Osteoblast (primary cell): ENCODE measurements at regions not wholly inside any gene's neighbourhood (a gene's known extent, or its start where the extent isn't known, plus 50 kb on each side); places are given as distances from the start of the nearest gene placed in this dataset.

Experiments used
- DNase-seq: peaks from one replicate; pipeline ENCODE4 v3.0.0; 2011; ENCODE audit warnings: low spot score, mixed read lengths; ENCODE audit not compliant: insufficient read length; ENCODE audit errors: missing footprints
- H2AFZ ChIP-seq: 2 replicates; pipeline ENCODE4 v1.6.0; 2011; ENCODE audit warnings: mild to moderate bottlenecking, low read length
- H3K27ac ChIP-seq: 2 replicates; pipeline ENCODE4 v1.5.1; 2011; ENCODE audit warnings: mild to moderate bottlenecking, low read depth, low read length, moderate library complexity
- H3K27me3 ChIP-seq: 2 replicates; pipeline ENCODE4 v1.6.0; 2012; ENCODE audit warnings: mild to moderate bottlenecking, control low read depth, inconsistent platforms, low read length, moderate library complexity; ENCODE audit not compliant: insufficient read depth
- H3K36me3 ChIP-seq: 2 replicates; pipeline ENCODE4 v1.5.1; 2011; ENCODE audit warnings: mild to moderate bottlenecking, low read length, control low read depth, moderate library complexity; ENCODE audit not compliant: insufficient read depth
- H3K4me1 ChIP-seq: 2 replicates; pipeline ENCODE4 v1.5.1; 2011; ENCODE audit warnings: mild to moderate bottlenecking, low read length, control low read depth, moderate library complexity; ENCODE audit not compliant: insufficient read depth
- H3K4me2 ChIP-seq: 2 replicates; pipeline ENCODE4 v1.6.0; 2011; ENCODE audit warnings: mild to moderate bottlenecking, low read length; ENCODE audit not compliant: insufficient read depth
- H3K4me3 ChIP-seq: fragments of 200-600 bp; sonication (generic); 3 replicates; pipeline ENCODE4 v1.5.1; 2012; ENCODE audit warnings: mild to moderate bottlenecking, low read length, inconsistent platforms; ENCODE audit not compliant: insufficient read depth
- H3K79me2 ChIP-seq: 2 replicates; pipeline ENCODE4 v1.6.0; 2012; ENCODE audit warnings: mild to moderate bottlenecking, low read length, control low read depth, inconsistent platforms; ENCODE audit not compliant: insufficient read depth
- H3K9me3 ChIP-seq: 2 replicates; pipeline ENCODE4 v1.5.1; 2011; ENCODE audit warnings: low read depth, low read length, control low read depth
- H4K20me1 ChIP-seq: 2 replicates; pipeline ENCODE4 v1.6.0; 2012; ENCODE audit warnings: mild to moderate bottlenecking, low read length, control low read depth; ENCODE audit not compliant: insufficient read depth
- CTCF ChIP-seq: IDR thresholded peaks from 2 replicates; pipeline ENCODE4 v1.5.1; 2011; ENCODE audit warnings: mild to moderate bottlenecking, low read depth, low read length, moderate library complexity; ENCODE audit errors: extremely low read depth

DNA sequence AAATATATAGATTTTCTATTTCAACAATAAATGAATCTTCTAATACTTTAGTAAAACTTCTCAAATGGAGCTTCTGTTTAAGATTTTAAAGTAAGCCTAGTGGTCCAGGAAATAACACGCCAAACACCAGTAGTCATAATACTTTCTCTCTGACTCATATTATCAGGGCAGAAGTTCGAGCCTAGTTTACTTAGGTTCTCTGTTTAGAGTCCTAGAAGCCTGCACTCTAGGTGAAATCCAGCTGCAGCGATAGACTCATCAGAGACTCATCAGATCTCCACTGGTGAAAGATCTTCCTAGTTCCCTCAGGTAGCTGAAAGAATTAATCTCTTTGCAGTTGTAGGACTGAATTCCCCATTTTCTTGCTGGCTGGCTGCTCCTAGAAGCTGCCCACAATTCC is 552.5 kb upstream of the ROBO2 start:
- Histone ChIP-seq H3K27me3 (no peaks in the 10 kb centered on the region), H4K20me1 (no peaks in the 10 kb centered on the region), H3K9me3 (no peaks in the 10 kb centered on the region), H3K4me1 (no peaks in the 10 kb centered on the region), H2AFZ (no peak overlapping the region), H3K27ac (no peak overlapping the region), H3K4me3 (no peak overlapping the region), H3K36me3 (no peaks in the 10 kb centered on the region), H3K79me2 (no peaks in the 10 kb centered on the region), H3K4me2 (no peak overlapping the region)
- TF ChIP-seq CTCF, result no peak
- no peak for DNase-seq

DNA sequence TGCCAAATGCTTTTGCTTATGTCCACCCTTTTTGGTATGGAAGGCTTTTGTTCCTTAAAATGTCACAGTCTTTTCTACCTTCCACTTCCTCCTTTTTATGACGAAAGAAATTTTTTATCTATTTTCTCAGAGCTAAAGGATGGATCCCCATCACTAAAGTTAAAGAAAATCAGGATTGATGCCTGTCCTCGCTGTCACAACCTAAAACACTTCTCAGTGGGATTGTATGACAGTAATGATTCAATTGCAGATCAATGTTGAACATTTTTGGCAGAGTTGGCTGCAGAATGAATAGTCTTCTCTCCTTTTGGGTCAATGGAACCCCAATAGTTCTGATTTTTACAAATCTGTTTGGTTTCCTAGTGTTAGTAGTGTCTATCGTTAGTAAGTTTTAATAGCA is 549.8 kb upstream of the ROBO2 start:
- no peaks in the 10 kb centered on the region for H3K36me3 ChIP-seq
- H3K4me3 ChIP-seq, result no peak overlapping the region
- TF ChIP-seq CTCF, result no peak
- no peak overlapping the region for H2AFZ ChIP-seq
- H4K20me1 ChIP-seq, result no peaks in the 10 kb centered on the region
- no peak for DNase-seq
- no peaks in the 10 kb centered on the region for H3K27me3 ChIP-seq
- H3K27ac ChIP-seq, result no peak overlapping the region
- H3K79me2 ChIP-seq, result no peaks in the 10 kb centered on the region
- no peak overlapping the region for H3K4me2 ChIP-seq
- H3K9me3 ChIP-seq, result no peaks in the 10 kb centered on the region
- no peaks in the 10 kb centered on the region for H3K4me1 ChIP-seq

- Histone ChIP-seq H3K4me2 (no peak overlapping the region), H3K27me3 (no peaks in the 10 kb centered on the region), H3K4me1 (no peaks in the 10 kb centered on the region), H3K36me3 (no peaks in the 10 kb centered on the region), H3K9me3 (no peaks in the 10 kb centered on the region), H3K27ac (no peak overlapping the region), H2AFZ (no peak overlapping the region), H3K79me2 (no peaks in the 10 kb centered on the region), H3K4me3 (no peak overlapping the region), H4K20me1 (no peaks in the 10 kb centered on the region)
- no peak for TF ChIP-seq CTCF
- DNase-seq, result no peak
Observed at GRCh38 chr3:76495216-76495615, 544.7 kb upstream of the ROBO2 start.

DNA sequence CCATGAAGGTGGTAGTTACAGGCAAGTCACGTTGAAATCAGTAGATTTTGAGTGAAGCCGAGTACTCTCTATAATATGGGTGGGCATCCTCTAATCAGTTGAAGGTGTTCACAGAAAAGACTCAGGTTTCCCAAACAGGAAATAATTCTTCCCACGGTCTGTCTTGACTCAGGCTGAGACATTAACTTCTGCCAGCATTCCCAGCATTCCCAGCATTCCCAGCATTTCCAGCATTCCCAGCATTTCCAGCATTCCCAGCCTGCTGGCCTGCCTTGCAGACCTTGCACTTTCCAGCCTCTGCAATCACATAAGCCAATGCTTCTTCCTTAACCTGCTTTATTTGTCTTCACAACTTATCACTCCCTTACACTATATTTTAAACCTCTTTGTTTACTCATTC is 542.3 kb upstream of the ROBO2 start:
- H3K4me2 ChIP-seq, result no peak overlapping the region
- no peak overlapping the region for H2AFZ ChIP-seq
- H3K36me3 ChIP-seq, result no peaks in the 10 kb centered on the region
- no peak overlapping the region for H3K27ac ChIP-seq
- no peaks in the 10 kb centered on the region for H4K20me1 ChIP-seq
- TF ChIP-seq CTCF, result no peak
- no peaks in the 10 kb centered on the region for H3K27me3 ChIP-seq
- H3K4me3 ChIP-seq, result no peak overlapping the region
- H3K9me3 ChIP-seq, result no peaks in the 10 kb centered on the region
- DNase-seq, result no peak
- H3K4me1 ChIP-seq, result no peaks in the 10 kb centered on the region
- no peaks in the 10 kb centered on the region for H3K79me2 ChIP-seq
